PC-9 (cell line): ENCODE measurements at regions not wholly inside any gene's neighbourhood (a gene's known extent, or its start where the extent isn't known, plus 50 kb on each side); places are given as distances from the start of the nearest gene placed in this dataset.

ENCODE experiments used
- BruUV-seq: library from RNA; stranded (reverse); fragments of 400-500 nt; replicated peaks from 2 replicates; lab custom pipeline; 2021; lab: Mats Ljungman, UMichigan
- CTCF ChIA-PET: fragments of 300-600 bp; sonication (Branson Sonifier 250); formaldehyde crosslinking; loops from one replicate; lab custom pipeline; 2022; ENCODE audit warnings: antibody characterized with exemption; lab: Charles Lee
- POLR2A ChIA-PET: fragments of 300-600 bp; sonication (Branson Sonifier 250); formaldehyde crosslinking; loops from one replicate; lab custom pipeline; 2022; ENCODE audit warnings: antibody characterized with exemption; ENCODE audit not compliant: unreplicated experiment; lab: Charles Lee
- DNase-seq, 2 experiments: peaks; one replicate each; pipeline versions ENCODE4 v3.0.0 to v3.0.0-alpha.2; 2015 to 2022; ENCODE audit warnings: mixed read lengths in 1 of 2
- H2AFZ ChIP-seq: fragments of 200-600 bp; sonication (generic); 2 replicates; pipeline ENCODE4 v1.8.1; 2017; ENCODE audit warnings: antibody characterized with exemption
- H3F3A ChIP-seq: fragments of 200-600 bp; sonication (generic); 2 replicates; pipeline ENCODE4 v1.8.1; 2017; ENCODE audit warnings: antibody characterized with exemption, mild to moderate bottlenecking, low read depth; ENCODE audit not compliant: insufficient read depth
- H3K27ac ChIP-seq: fragments of 200-600 bp; sonication (generic); 2 replicates; pipeline ENCODE4 v1.6.1; 2016; ENCODE audit warnings: mixed run types
- H3K27me3 ChIP-seq: fragments of 200-600 bp; sonication (generic); 2 replicates; pipeline ENCODE4 v1.6.1; 2016; ENCODE audit warnings: low read depth, mixed run types; ENCODE audit not compliant: insufficient read depth
- H3K36me3 ChIP-seq: fragments of 200-600 bp; sonication (generic); 2 replicates; pipeline ENCODE4 v1.6.1; 2016; ENCODE audit warnings: low read depth, mixed run types
- H3K4me1 ChIP-seq: fragments of 200-600 bp; sonication (generic); replicated peaks from 2 replicates; pipeline ENCODE4 v1.6.1; 2016; ENCODE audit warnings: mixed run types; ENCODE audit not compliant: insufficient read depth
- H3K4me2 ChIP-seq: fragments of 200-600 bp; sonication (generic); 2 replicates; pipeline ENCODE4 v1.6.1; 2017; ENCODE audit warnings: mixed run types
- H3K4me3 ChIP-seq: fragments of 200-600 bp; sonication (generic); 2 replicates; pipeline ENCODE4 v1.6.1; 2016; ENCODE audit warnings: mixed run types
- H3K79me2 ChIP-seq: fragments of 200-600 bp; sonication (generic); 2 replicates; pipeline ENCODE4 v1.6.1; 2017; ENCODE audit warnings: low read depth, mixed run types
- H3K9me2 ChIP-seq: fragments of 200-600 bp; sonication (generic); 2 replicates; pipeline ENCODE4 v1.8.1; 2017; ENCODE audit warnings: mild to moderate bottlenecking; ENCODE audit not compliant: insufficient read depth
- H3K9me3 ChIP-seq: fragments of 200-600 bp; sonication (generic); 2 replicates; pipeline ENCODE4 v1.8.1; 2016; ENCODE audit warnings: low read depth; ENCODE audit not compliant: insufficient read depth
- H4K20me1 ChIP-seq: fragments of 200-600 bp; sonication (generic); 2 replicates; pipeline ENCODE4 v1.8.1; 2017; ENCODE audit not compliant: insufficient read depth
- EZH2 ChIP-seq: fragments of 200-600 bp; sonication (generic); IDR thresholded peaks from 2 replicates; pipeline ENCODE4 v1.8.0; 2017; ENCODE audit warnings: antibody characterized with exemption, low read depth
- intact Hi-C: fragments of 100-400 bp; cut with micrococcal nuclease; formaldehyde crosslinking; loops from one replicate; pipeline ENCODE4 v1.10.0; 2022; ENCODE audit not compliant: unreplicated experiment
- TF ChIP-seq, protein P1 (sequence below): fragments of 200-600 bp; sonication (generic); conservative IDR thresholded peaks from 2 replicates; pipeline ENCODE4 v1.6.1; 2017; ENCODE audit warnings: mixed run types, antibody characterized with exemption, mild to moderate bottlenecking, moderate library complexity

DNA sequence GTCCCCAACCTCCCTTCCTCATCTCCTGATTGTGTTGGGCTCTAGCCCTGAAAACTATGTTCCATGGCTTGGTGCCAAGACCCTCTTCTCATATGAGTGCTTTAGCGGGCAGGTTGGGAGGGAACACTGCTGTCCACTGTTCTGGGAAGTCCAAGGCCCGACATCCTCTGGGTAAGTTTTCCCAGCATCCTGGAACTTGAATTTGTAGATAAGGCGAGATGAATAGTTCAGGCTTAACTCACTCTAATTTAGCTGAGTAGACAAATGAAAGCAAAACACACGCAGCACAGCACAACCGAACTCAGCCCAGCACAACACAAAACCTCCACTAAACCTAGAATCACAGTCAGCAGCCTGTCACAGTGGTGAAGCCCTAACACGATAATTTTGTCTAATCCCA lies 95.3 kb upstream of the SLC28A3 start:
- Histone ChIP-seq H3F3A (no peaks in the 10 kb centered on the region), H3K9me2 (no peaks in the 10 kb centered on the region), H2AFZ (no peak overlapping the region), H3K79me2 (no peaks in the 10 kb centered on the region), H4K20me1 (no peaks in the 10 kb centered on the region), H3K9me3 (no peaks in the 10 kb centered on the region), H3K4me3 (no peak overlapping the region), H3K36me3 (no peaks in the 10 kb centered on the region), H3K27ac (no peak overlapping the region), H3K27me3 (no peaks in the 10 kb centered on the region), H3K4me1 (no peaks in the 10 kb centered on the region), H3K4me2 (no peak overlapping the region)
- DNase-seq: no peak
- TF ChIP-seq, protein P1, sequence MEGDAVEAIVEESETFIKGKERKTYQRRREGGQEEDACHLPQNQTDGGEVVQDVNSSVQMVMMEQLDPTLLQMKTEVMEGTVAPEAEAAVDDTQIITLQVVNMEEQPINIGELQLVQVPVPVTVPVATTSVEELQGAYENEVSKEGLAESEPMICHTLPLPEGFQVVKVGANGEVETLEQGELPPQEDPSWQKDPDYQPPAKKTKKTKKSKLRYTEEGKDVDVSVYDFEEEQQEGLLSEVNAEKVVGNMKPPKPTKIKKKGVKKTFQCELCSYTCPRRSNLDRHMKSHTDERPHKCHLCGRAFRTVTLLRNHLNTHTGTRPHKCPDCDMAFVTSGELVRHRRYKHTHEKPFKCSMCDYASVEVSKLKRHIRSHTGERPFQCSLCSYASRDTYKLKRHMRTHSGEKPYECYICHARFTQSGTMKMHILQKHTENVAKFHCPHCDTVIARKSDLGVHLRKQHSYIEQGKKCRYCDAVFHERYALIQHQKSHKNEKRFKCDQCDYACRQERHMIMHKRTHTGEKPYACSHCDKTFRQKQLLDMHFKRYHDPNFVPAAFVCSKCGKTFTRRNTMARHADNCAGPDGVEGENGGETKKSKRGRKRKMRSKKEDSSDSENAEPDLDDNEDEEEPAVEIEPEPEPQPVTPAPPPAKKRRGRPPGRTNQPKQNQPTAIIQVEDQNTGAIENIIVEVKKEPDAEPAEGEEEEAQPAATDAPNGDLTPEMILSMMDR: no peak
- no peak for TF ChIP-seq EZH2
- ChIA-PET POLR2A (no interaction called here), CTCF (no interaction called here)
- intact Hi-C loops: no loop called here
- no TSS peak for BruUV-seq

DNA sequence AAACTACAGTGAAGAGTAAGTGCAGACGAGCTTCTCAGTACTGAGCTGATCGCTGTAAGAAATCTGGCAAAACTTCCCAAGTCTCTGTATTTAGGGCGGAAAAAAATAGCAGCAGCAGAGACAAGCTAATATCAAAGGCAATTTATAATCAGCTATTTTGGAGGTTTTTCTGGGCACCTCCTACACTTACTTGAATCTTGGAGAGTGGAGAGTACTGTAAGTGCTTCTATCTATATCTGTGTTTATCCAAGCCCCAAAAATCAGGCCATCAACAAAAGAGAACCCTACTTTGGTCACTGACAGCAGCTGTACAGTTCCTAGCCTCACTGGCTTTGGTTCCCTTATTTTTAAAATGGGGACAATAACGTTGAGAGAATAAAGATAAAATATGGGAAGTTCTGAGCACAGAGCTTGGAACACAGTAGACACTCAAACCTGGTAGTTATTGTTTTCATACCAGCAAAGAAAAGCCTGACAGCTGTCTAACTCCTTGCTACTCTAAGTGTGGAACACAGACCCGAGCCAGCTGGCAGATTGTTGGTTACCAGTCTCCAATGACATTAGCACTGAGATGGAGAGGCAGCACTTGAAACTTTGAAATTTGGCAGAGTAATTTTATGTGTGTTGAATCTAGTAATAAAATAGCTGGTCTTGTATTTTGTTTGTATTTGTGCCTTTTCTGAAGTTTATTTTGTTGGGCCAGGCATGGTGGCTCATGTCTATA lies 96.0 kb upstream of the SLC28A3 start:
- TF ChIP-seq, protein P1: no peak
- TF ChIP-seq EZH2: no peak
- CTCF ChIA-PET: no interaction called here

DNA sequence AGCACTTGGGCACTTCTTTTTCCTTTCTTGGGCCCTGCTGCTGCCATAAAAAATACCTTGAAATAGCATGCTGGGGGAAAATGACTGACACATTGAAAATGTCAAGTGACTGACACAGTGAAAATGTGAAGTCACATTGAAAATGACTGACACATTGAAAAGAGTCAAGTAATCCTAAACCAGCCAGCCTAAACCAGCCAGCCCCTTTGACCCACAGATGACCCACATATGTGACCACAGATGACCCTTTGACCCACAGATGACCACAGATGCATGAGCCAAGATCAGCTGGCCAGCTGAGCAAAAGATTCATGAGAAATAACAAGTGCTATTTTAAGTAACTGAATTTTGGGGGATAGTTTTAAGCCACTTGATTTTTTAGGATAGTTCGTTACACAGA lies 97.8 kb upstream of the SLC28A3 start:
- Histone ChIP-seq H3K36me3 (no peaks in the 10 kb centered on the region), H3K4me3 (no peak overlapping the region), H3K4me2 (no peak overlapping the region), H3K9me2 (no peaks in the 10 kb centered on the region), H2AFZ (no peak overlapping the region), H3K27me3 (peaks cover 8% of the 10 kb centered on the region; the same call in 1 of the 2 replicates), H3F3A (no peaks in the 10 kb centered on the region), H3K4me1 (no peaks in the 10 kb centered on the region), H3K27ac (no peak overlapping the region), H3K9me3 (no peaks in the 10 kb centered on the region), H3K79me2 (no peaks in the 10 kb centered on the region), H4K20me1 (no peaks in the 10 kb centered on the region)
- intact Hi-C loops: no loop called here
- POLR2A ChIA-PET: no interaction called here
- no peak for TF ChIP-seq EZH2
- TF ChIP-seq, protein P1: no peak
- CTCF ChIA-PET: no interaction called here
- DNase-seq: no peak
- BruUV-seq: no TSS peak

More for the DNA sequence above, 96.0 kb upstream of the SLC28A3 start:
- POLR2A ChIA-PET: no interaction called here
- Histone ChIP-seq H3K79me2 (no peaks in the 10 kb centered on the region), H3K36me3 (no peaks in the 10 kb centered on the region), H3K9me2 (no peaks in the 10 kb centered on the region), H3K4me2 (no peak overlapping the region), H3K27ac (no peak overlapping the region), H3K27me3 (no peaks in the 10 kb centered on the region), H4K20me1 (no peaks in the 10 kb centered on the region), H3K4me3 (no peak overlapping the region), H3K9me3 (no peaks in the 10 kb centered on the region), H3K4me1 (no peaks in the 10 kb centered on the region), H2AFZ (no peak overlapping the region), H3F3A (no peaks in the 10 kb centered on the region)
- no TSS peak for BruUV-seq
- no peak for DNase-seq
- intact Hi-C loops: no loop called here
